Nephron progenitor cell (in vitro differentiated cells): ENCODE measurements at regions not wholly inside any gene's neighbourhood (a gene's known extent, or its start where the extent isn't known, plus 50 kb on each side); places are given as distances from the start of the nearest gene placed in this dataset.

Experiments
- DNase-seq: peaks from one replicate; pipeline ENCODE4 v3.0.0; 2021
- H3K27ac Mint-ChIP-seq: 2 replicates; pipeline ENCODE4 v1.8.0; 2021; ENCODE audit warnings: mild to moderate bottlenecking, moderate library complexity, mixed read lengths
- H3K27me3 Mint-ChIP-seq: 2 replicates; pipeline ENCODE4 v1.8.0; 2021; ENCODE audit warnings: mild to moderate bottlenecking, low read depth, mixed read lengths; ENCODE audit not compliant: poor library complexity
- H3K36me3 Mint-ChIP-seq: 2 replicates; pipeline ENCODE4 v1.8.0; 2021; ENCODE audit warnings: low read depth, mixed read lengths
- H3K4me1 Mint-ChIP-seq: 2 replicates; pipeline ENCODE4 v1.8.0; 2021; ENCODE audit warnings: mixed read lengths
- H3K4me3 Mint-ChIP-seq: 2 replicates; pipeline ENCODE4 v1.8.0; 2021; ENCODE audit warnings: mild to moderate bottlenecking, moderate library complexity, mixed read lengths
- H3K9me3 Mint-ChIP-seq: 2 replicates; pipeline ENCODE4 v1.8.0; 2021; ENCODE audit warnings: mild to moderate bottlenecking, moderate library complexity, mixed read lengths
- TF ChIP-seq, protein P1 (sequence below): fragments of 200-600 bp; sonication (generic); IDR thresholded peaks from 2 replicates; pipeline ENCODE4 v1.5.0; 2021; ENCODE audit warnings: antibody characterized with exemption

DNA sequence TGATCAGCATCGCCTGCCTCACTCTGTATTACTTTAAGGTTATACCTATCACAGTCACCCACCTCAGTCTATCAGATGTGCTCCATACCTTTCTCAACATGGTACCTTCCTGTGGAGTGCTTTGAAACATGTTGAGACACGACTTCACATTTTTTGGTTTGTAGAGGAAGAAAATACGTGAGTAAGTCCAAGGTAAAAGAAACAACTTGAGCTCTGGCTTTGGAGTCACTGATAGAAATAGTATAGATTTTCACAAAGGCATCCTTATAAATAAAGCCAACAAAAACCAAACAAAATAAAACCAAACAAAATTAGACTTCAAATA, 77.5 kb upstream of the HMHB1 start:
- H3K4me1 Mint-ChIP-seq: peaks cover 19% of the 10 kb centered on the region
- no peak for DNase-seq
- H3K27me3 Mint-ChIP-seq: no peaks in the 10 kb centered on the region
- H3K9me3 Mint-ChIP-seq: no peaks in the 10 kb centered on the region
- no peak overlapping the region for H3K4me3 Mint-ChIP-seq
- TF ChIP-seq, protein P1, sequence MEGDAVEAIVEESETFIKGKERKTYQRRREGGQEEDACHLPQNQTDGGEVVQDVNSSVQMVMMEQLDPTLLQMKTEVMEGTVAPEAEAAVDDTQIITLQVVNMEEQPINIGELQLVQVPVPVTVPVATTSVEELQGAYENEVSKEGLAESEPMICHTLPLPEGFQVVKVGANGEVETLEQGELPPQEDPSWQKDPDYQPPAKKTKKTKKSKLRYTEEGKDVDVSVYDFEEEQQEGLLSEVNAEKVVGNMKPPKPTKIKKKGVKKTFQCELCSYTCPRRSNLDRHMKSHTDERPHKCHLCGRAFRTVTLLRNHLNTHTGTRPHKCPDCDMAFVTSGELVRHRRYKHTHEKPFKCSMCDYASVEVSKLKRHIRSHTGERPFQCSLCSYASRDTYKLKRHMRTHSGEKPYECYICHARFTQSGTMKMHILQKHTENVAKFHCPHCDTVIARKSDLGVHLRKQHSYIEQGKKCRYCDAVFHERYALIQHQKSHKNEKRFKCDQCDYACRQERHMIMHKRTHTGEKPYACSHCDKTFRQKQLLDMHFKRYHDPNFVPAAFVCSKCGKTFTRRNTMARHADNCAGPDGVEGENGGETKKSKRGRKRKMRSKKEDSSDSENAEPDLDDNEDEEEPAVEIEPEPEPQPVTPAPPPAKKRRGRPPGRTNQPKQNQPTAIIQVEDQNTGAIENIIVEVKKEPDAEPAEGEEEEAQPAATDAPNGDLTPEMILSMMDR: no peak
- H3K27ac Mint-ChIP-seq: no peak overlapping the region
- H3K36me3 Mint-ChIP-seq: no peaks in the 10 kb centered on the region

DNA sequence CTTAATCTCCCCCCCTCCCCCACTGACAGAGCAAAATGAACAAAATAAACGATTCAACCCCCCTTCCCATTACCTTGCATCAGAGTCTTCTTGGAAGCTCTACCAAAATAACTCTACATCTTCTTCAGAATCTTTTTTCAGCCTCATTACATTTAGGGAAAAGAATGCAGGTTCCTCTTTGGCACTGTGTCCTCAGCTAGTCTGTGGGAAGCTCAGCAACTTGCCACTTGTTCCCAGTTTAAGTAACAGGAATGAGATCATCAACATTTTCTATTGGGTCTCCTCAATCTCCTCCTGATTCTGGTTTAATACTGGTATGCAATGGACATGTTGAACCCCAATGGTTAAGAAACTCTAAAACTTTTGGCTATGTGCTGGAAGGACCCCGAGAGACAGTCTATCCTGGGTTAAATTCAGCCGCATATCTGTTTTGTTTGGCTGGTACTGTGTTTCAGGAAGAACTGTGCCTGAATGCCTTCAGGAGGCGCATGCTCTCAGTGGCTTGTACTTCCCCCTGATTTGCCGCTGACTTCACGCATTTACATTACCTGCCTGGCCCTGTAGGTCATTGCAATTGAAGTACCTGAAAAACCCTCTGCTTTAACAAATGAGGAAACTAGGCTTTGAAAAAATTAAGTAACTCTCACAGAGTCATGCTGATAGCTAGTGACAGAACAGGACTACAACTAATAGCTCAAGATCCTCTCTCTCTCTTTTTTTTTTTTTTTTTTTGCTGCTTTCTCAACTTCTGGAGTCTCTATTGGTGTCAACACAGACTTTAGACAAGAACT, 78.1 kb upstream of the HMHB1 start:
- Mint-ChIP-seq H3K4me1 (peaks cover 19% of the 10 kb centered on the region), H3K4me3 (no peak overlapping the region), H3K27me3 (no peaks in the 10 kb centered on the region), H3K9me3 (no peaks in the 10 kb centered on the region), H3K36me3 (no peaks in the 10 kb centered on the region), H3K27ac (no peak overlapping the region)
- TF ChIP-seq, protein P1: no peak
- DNase-seq: no peak

DNA sequence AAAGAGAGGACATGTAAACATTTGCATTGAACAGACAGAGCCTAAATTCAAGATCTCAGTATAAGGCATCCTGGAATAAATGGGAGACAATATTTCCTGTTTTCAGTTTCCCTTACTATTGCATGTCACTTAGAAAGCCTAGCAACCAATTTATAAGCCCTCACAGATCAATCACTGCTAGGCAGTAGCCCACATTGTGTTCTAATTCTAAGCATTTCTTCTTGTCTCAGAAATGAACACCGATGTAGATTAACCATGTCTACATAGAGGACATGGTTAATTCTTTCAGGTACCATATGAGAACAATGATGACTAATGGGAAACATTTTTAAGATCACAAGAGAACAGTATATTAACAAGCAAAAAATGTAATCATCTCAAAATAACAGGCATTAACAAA, 79.6 kb upstream of the HMHB1 start:
- H3K4me3 Mint-ChIP-seq: no peak overlapping the region
- no peaks in the 10 kb centered on the region for H3K9me3 Mint-ChIP-seq
- no peak overlapping the region for H3K27ac Mint-ChIP-seq
- H3K4me1 Mint-ChIP-seq: peaks cover 9% of the 10 kb centered on the region
- H3K36me3 Mint-ChIP-seq: no peaks in the 10 kb centered on the region
- TF ChIP-seq, protein P1: no peak
- H3K27me3 Mint-ChIP-seq: no peaks in the 10 kb centered on the region
- no peak for DNase-seq

GRCh38 chr5:143730112-143730801, 81.7 kb upstream of the HMHB1 start:
- Mint-ChIP-seq H3K4me1 (no peaks in the 10 kb centered on the region), H3K9me3 (peaks cover 13% of the 10 kb centered on the region), H3K36me3 (peaks cover 5% of the 10 kb centered on the region), H3K4me3 (no peak overlapping the region), H3K27ac (no peak overlapping the region), H3K27me3 (no peaks in the 10 kb centered on the region)
- TF ChIP-seq, protein P1: no peak
- no peak for DNase-seq

- H3K4me1 Mint-ChIP-seq: no peaks in the 10 kb centered on the region
- DNase-seq: no peak
- no peak overlapping the region for H3K27ac Mint-ChIP-seq
- H3K27me3 Mint-ChIP-seq: no peaks in the 10 kb centered on the region
- peaks cover 21% of the 10 kb centered on the region for H3K9me3 Mint-ChIP-seq
- H3K4me3 Mint-ChIP-seq: no peak overlapping the region
- TF ChIP-seq, protein P1: no peak
- peaks cover 11% of the 10 kb centered on the region for H3K36me3 Mint-ChIP-seq
Observed at GRCh38 chr5:143729334-143729946, 82.5 kb upstream of the HMHB1 start.
